ENCODE measurements at regions not wholly inside any gene's neighbourhood (a gene's known extent, or its start where the extent isn't known, plus 50 kb on each side); places are given as distances from the start of the nearest gene placed in this dataset.

- intact Hi-C loops (cut with DNase I): no loop called here
- Histone ChIP-seq H3K27ac (no peak overlapping the region), H3K4me1 (replicated peaks) (peaks cover 6% of the 10 kb centered on the region), H3K27me3 (replicated peaks; ENCODE audit: insufficient read depth) (no peaks in the 10 kb centered on the region), H3K9me3 (no peaks in the 10 kb centered on the region), H3K4me3 (no peak overlapping the region), H3K36me3 (no peaks in the 10 kb centered on the region)
- no peak for TF ChIP-seq POLR2AphosphoS5 (IDR thresholded peaks at IDR 0.05)
- no peak for TF ChIP-seq CTCF (IDR thresholded peaks at IDR 0.05)
- no peak for TF ChIP-seq POLR2A (IDR thresholded peaks at IDR 0.05)
- DNase-seq (ENCODE audit: low spot score): no peak
- WGBS: 97% methylated on average over 3 of the region's 3 CpGs
Observed at GRCh38 chr5:3323144-3323543, 272.5 kb upstream of the IRX1 start.

- no peak overlapping the region for H3K4me3 ChIP-seq
- peaks cover 6% of the 10 kb centered on the region for H3K4me1 ChIP-seq (replicated peaks)
- intact Hi-C loops (cut with DNase I): no loop called here
- no peak for DNase-seq (ENCODE audit: low spot score)
- H3K27me3 ChIP-seq (replicated peaks; ENCODE audit: insufficient read depth): no peaks in the 10 kb centered on the region
- no peak overlapping the region for H3K27ac ChIP-seq
- TF ChIP-seq POLR2A (IDR thresholded peaks at IDR 0.05) (no peak), POLR2AphosphoS5 (IDR thresholded peaks at IDR 0.05) (no peak), CTCF (IDR thresholded peaks at IDR 0.05) (no peak)
- H3K36me3 ChIP-seq: no peaks in the 10 kb centered on the region
- no peaks in the 10 kb centered on the region for H3K9me3 ChIP-seq
- WGBS: 96% methylated on average over 3 of the region's 3 CpGs
Observed at GRCh38 chr5:3322642-3323041, 273.0 kb upstream of the IRX1 start.

GRCh38 chr5:3321923-3322322 is 273.7 kb upstream of the IRX1 start:
- Histone ChIP-seq H3K9me3 (no peaks in the 10 kb centered on the region), H3K27ac (no peak overlapping the region), H3K4me3 (no peak overlapping the region), H3K36me3 (no peaks in the 10 kb centered on the region), H3K4me1 (replicated peaks) (peaks cover 6% of the 10 kb centered on the region), H3K27me3 (replicated peaks; ENCODE audit: insufficient read depth) (no peaks in the 10 kb centered on the region)
- no peak for TF ChIP-seq POLR2AphosphoS5 (IDR thresholded peaks at IDR 0.05)
- TF ChIP-seq POLR2A (IDR thresholded peaks at IDR 0.05): no peak
- no peak for TF ChIP-seq CTCF (IDR thresholded peaks at IDR 0.05)
- DNase-seq (ENCODE audit: low spot score): no peak
- WGBS: 95% methylated on average over 10 of the region's 10 CpGs
- intact Hi-C loops (cut with DNase I): no loop called here

- H3K9me3 ChIP-seq: no peaks in the 10 kb centered on the region
- no peak overlapping the region for H3K27ac ChIP-seq
- peaks cover 6% of the 10 kb centered on the region for H3K4me1 ChIP-seq (replicated peaks)
- no peak overlapping the region for H3K4me3 ChIP-seq
- intact Hi-C loops (cut with DNase I): no loop called here
- TF ChIP-seq CTCF (IDR thresholded peaks at IDR 0.05) (no peak), POLR2A (IDR thresholded peaks at IDR 0.05) (no peak), POLR2AphosphoS5 (IDR thresholded peaks at IDR 0.05) (no peak)
- no peaks in the 10 kb centered on the region for H3K27me3 ChIP-seq (replicated peaks; ENCODE audit: insufficient read depth)
- DNase-seq (ENCODE audit: low spot score): no peak
- WGBS: 79% methylated on average over 11 of the region's 11 CpGs
- no peaks in the 10 kb centered on the region for H3K36me3 ChIP-seq
Observed at GRCh38 chr5:3321119-3321760, 274.4 kb upstream of the IRX1 start.

GRCh38 chr5:3320317-3320875 is 275.2 kb upstream of the IRX1 start:
- TF ChIP-seq POLR2AphosphoS5 (IDR thresholded peaks at IDR 0.05): no peak
- no peak for TF ChIP-seq CTCF (IDR thresholded peaks at IDR 0.05)
- no peak for TF ChIP-seq POLR2A (IDR thresholded peaks at IDR 0.05)
- DNase-seq (ENCODE audit: low spot score): no peak
- H3K27me3 ChIP-seq (replicated peaks; ENCODE audit: insufficient read depth): no peaks in the 10 kb centered on the region
- H3K4me1 ChIP-seq (replicated peaks): peaks cover 1% of the 10 kb centered on the region
- no peaks in the 10 kb centered on the region for H3K9me3 ChIP-seq
- WGBS: 65% methylated on average over 19 of the region's 19 CpGs
- intact Hi-C loops (cut with DNase I): no loop called here
- H3K27ac ChIP-seq: no peak overlapping the region
- H3K36me3 ChIP-seq: no peaks in the 10 kb centered on the region
- no peak overlapping the region for H3K4me3 ChIP-seq
